ENCODE measurements at regions not wholly inside any gene's neighbourhood (a gene's known extent, or its start where the extent isn't known, plus 50 kb on each side); places are given as distances from the start of the nearest gene placed in this dataset.

DNA sequence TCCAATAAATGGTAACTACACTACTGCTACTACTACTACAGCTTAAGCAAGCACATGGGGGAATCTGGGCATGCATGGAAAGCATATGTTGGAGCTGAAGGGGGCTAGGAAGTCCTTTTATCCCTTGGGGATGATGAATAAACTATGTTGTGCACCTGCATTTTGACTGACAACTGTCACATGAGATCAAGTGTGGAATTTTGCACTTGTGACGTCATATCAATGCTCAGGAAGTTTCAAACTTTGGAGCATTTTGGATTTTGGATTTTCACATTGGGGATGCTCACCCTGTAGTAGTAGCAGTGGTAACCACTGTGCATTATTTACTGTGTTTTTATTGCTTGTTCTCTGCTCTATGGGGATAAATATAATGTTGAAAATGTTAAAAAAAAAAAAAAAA, 100.5 kb upstream of the SMAD1 start:
- no peak for DNase-seq
- Histone ChIP-seq H3K4me1 (no peaks in the 10 kb centered on the region), H3K27me3 (no peaks in the 10 kb centered on the region), H3K27ac (no peak overlapping the region), H3K9me3 (replicated peaks) (no peaks in the 10 kb centered on the region), H3K36me3 (no peaks in the 10 kb centered on the region), H3K4me3 (no peak overlapping the region)

DNA sequence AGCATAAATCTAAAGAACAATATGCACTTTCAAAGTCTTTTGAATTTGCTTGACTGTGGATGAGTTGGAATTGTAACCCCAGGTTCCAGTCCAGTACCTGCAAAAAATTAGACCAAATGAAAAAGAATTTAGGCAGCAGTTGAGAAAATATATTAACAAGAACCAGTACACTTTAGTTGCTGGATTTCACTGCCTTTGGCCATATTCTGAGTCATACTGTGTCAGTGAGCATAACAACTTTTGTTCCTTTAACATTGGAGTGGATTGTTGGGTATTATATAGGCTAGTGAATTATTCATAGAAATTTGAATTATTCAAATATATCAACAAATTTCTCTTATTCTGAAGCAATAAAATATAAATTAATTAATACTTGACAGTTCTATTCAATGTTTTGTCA, 101.5 kb upstream of the SMAD1 start:
- H3K4me1 ChIP-seq = no peaks in the 10 kb centered on the region
- H3K9me3 ChIP-seq (replicated peaks) = no peaks in the 10 kb centered on the region
- no peaks in the 10 kb centered on the region for H3K27me3 ChIP-seq
- H3K27ac ChIP-seq = no peak overlapping the region
- no peak overlapping the region for H3K4me3 ChIP-seq
- H3K36me3 ChIP-seq = no peaks in the 10 kb centered on the region
- no peak for DNase-seq

DNA sequence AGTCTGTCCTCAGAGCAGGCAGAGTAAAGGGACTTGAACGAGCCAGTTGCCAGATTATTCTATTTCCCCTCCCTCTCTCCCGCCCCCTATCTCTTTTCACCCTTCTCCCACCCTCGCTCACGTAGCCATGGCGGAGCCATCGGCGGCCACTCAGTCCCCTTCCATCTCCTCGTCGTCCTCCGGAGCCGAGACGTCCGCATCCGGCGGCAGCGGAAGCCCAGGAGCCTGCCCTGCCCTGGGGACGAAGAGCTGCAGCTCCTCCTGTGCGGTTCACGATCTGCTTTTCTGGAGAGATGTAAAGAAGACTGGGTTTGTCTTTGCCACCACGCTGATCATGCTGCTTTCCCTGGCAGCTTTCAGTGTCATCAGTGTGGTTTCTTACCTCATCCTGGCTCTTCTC, 106.2 kb upstream of the SMAD1 start:
- no peak for DNase-seq
- H3K9me3 ChIP-seq (replicated peaks) = no peaks in the 10 kb centered on the region
- no peak overlapping the region for H3K27ac ChIP-seq
- no peak overlapping the region for H3K4me3 ChIP-seq
- no peaks in the 10 kb centered on the region for H3K4me1 ChIP-seq
- no peaks in the 10 kb centered on the region for H3K27me3 ChIP-seq
- no peaks in the 10 kb centered on the region for H3K36me3 ChIP-seq

DNA sequence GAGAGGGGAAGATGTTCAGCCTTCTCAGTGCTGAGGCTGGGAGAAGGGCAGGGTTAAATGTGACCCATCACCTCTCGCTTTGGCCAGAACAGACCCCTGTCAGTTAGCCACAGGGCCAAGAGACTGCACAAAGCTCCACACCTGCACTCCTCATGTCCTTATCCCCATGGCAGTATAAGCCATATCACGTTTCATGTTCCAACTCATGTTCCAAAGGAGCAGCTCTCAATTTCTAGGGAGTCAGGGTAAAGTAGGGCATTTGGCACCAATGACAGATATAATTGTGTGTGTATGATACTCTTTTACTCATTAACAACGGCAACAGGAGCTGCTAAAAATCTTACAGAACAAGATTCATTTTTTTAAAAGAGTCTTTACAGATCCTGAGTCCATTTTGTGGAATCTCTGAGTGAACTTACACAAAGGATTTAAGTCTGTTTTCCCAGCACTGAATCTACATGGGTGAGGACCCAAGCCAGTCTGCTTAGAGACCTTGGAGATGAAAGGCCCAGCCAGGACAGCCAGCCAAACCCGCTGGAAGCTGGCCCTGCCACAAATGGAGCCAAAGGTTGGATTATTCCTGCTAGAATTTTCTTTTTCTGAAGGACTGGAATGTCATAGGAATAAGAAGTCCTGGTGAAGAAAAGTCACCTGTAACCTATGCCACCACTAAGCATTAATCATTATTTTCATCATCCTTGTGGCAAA, 129.1 kb upstream of the SMAD1 start:
- no peaks in the 10 kb centered on the region for H3K36me3 ChIP-seq
- H3K4me3 ChIP-seq = no peak overlapping the region
- no peaks in the 10 kb centered on the region for H3K4me1 ChIP-seq
- H3K27me3 ChIP-seq = no peaks in the 10 kb centered on the region
- no peak for DNase-seq
- no peaks in the 10 kb centered on the region for H3K9me3 ChIP-seq (replicated peaks)
- H3K27ac ChIP-seq = no peak overlapping the region

DNA sequence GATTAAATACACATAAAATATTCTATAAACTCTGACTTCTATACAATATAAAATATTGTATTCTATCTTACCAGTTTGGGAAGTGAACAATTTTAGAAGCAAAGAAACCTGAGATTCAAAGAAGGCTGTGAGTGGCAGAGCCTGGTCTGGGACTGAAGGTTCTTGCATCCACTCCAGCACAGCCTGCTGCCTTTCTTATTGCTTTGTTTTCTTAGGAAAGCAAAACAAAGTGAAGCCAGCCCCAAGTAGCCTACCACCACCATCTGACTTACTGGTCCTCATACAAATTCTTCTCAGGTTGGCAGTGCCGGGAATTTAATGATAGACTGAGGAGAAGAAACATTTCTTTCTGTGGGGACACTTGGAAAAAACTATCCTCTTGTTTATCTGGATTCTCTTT, 129.7 kb upstream of the SMAD1 start:
- Histone ChIP-seq H3K4me3 (no peak overlapping the region), H3K9me3 (replicated peaks) (no peaks in the 10 kb centered on the region), H3K27ac (no peak overlapping the region), H3K4me1 (no peaks in the 10 kb centered on the region), H3K36me3 (no peaks in the 10 kb centered on the region), H3K27me3 (no peaks in the 10 kb centered on the region)
- DNase-seq = no peak

DNA sequence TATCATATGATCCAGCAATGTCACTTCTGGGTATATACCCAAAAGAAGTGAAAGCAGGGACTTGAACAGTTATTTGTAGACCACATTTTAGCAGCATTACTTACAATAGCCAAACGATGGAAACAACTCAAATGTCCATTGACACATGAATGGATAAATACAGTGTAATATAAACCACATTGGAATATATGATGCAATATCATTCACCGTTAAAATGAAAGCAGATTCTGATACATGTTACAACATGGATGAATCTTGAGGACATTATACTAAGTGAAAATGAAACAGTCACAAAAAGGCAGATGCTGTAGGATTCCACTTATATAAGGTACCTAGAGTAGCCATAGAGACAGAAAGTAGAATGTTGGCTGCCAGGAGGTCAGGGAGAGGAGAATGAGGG, 130.5 kb upstream of the SMAD1 start:
- no peak for DNase-seq
- H3K36me3 ChIP-seq = no peaks in the 10 kb centered on the region
- H3K4me1 ChIP-seq = no peaks in the 10 kb centered on the region
- no peaks in the 10 kb centered on the region for H3K9me3 ChIP-seq (replicated peaks)
- H3K4me3 ChIP-seq = no peak overlapping the region
- no peaks in the 10 kb centered on the region for H3K27me3 ChIP-seq
- H3K27ac ChIP-seq = no peak overlapping the region

DNA sequence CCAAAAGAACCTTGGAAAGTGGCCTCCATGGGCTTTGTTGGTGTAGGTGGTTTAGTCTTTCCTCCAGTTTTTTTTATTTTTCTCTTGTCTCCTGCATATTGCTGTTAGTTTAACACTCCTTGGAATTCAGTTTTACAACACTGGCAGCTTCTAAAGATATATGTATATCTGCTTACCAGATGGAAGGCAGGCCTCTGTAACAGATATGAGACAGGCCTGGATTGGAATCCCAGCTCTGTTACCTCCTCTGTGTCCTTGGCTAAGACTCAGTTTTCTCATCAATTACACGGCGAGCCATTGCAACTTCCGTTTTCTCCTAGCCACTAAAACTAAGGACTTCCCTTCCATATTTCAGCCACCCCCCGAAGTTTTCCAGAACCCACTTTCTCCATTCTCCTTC, 133.4 kb upstream of the SMAD1 start:
- no peaks in the 10 kb centered on the region for H3K27me3 ChIP-seq
- no peak for DNase-seq
- no peaks in the 10 kb centered on the region for H3K9me3 ChIP-seq (replicated peaks)
- no peak overlapping the region for H3K4me3 ChIP-seq
- no peaks in the 10 kb centered on the region for H3K36me3 ChIP-seq
- no peaks in the 10 kb centered on the region for H3K4me1 ChIP-seq
- no peak overlapping the region for H3K27ac ChIP-seq

DNA sequence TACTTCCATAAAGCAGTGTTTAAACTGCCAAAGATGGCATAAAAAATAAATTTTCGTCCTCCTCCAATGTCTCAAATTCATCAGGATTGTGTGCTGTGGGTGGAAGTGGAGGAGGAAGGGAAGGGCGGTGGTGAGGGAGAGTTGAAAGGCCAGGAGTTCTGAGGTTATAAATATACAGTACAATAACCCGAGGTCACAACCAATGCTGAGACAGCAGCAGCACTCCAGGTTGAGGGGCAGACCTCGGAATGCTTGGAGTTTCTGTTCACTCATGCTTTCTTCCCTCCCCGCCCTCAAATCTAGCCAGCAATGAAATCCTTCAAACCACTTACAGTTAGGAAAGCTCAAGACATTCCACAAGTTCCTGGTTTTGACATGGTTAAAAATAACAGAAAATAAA, 134.0 kb upstream of the SMAD1 start:
- H3K36me3 ChIP-seq = no peaks in the 10 kb centered on the region
- no peak overlapping the region for H3K4me3 ChIP-seq
- H3K4me1 ChIP-seq = no peaks in the 10 kb centered on the region
- H3K9me3 ChIP-seq (replicated peaks) = no peaks in the 10 kb centered on the region
- no peak for DNase-seq
- no peaks in the 10 kb centered on the region for H3K27me3 ChIP-seq
- H3K27ac ChIP-seq = no peak overlapping the region

DNA sequence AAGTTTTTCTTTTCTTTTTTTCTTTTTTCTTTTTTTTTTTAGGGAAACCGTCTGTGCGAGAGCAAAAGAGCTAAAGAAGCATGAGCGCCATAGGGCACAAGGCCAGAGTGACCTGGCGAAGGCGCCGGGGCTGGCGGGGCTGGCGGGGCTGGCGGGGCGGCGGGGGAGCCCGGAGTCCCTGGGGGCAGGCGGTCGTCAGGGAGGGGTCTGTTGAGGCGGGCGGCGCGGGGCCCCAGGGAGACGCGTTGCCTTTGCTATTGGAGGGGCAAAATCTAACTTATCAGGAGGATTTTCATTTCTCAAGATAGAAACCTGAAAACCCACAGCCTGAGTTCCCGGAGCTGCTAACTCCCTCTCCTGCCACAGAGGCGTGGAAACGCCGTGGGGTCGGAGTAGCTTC, 135.6 kb upstream of the SMAD1 start:
- no peaks in the 10 kb centered on the region for H3K27me3 ChIP-seq
- H3K36me3 ChIP-seq = no peaks in the 10 kb centered on the region
- no peaks in the 10 kb centered on the region for H3K4me1 ChIP-seq
- no peaks in the 10 kb centered on the region for H3K9me3 ChIP-seq (replicated peaks)
- no peak overlapping the region for H3K4me3 ChIP-seq
- DNase-seq = no peak
- no peak overlapping the region for H3K27ac ChIP-seq

DNA sequence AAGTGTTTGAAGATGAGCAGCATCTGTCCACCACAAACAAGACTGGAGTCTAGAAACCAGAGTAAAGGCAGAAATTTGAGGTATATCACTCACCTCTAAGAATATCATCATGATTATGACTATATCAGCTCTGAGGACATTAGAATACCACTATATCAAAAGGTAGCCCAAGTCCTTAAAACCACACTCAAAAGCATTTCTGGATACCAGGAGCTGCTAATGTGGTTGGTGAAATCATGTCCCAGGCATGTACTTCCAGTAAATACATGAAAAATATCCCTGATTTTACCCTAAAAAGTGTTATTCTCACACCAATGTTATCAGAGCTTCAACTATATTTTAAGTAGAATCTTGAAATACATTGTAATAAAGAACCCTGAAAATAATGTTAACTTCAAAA, 136.3 kb upstream of the SMAD1 start:
- Histone ChIP-seq H3K27ac (no peak overlapping the region), H3K27me3 (no peaks in the 10 kb centered on the region), H3K4me1 (no peaks in the 10 kb centered on the region), H3K36me3 (no peaks in the 10 kb centered on the region), H3K9me3 (replicated peaks) (no peaks in the 10 kb centered on the region), H3K4me3 (no peak overlapping the region)
- DNase-seq = no peak

DNA sequence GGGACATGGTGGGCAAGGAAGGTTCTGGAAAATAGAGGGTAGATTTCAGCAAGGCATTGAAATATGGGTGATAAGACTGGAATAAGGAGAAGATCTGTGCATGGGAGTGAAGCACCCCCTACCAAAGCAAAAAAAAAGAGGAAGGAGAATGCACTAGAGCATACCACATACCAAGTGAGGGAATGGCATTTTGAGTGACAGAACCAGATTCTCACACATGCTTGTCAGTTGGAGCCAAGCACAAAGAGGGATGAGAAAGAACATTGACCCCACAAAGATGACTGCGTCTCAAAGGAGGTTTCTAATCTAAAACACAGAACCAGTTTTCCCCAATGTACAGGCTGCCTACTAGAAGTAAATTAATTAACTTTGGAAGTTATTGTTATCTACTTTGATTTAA, 140.3 kb upstream of the SMAD1 start:
- Histone ChIP-seq H3K27ac (no peak overlapping the region), H3K4me1 (no peaks in the 10 kb centered on the region), H3K27me3 (no peaks in the 10 kb centered on the region), H3K36me3 (no peaks in the 10 kb centered on the region), H3K9me3 (replicated peaks) (no peaks in the 10 kb centered on the region), H3K4me3 (no peak overlapping the region)
- no peak for DNase-seq

DNA sequence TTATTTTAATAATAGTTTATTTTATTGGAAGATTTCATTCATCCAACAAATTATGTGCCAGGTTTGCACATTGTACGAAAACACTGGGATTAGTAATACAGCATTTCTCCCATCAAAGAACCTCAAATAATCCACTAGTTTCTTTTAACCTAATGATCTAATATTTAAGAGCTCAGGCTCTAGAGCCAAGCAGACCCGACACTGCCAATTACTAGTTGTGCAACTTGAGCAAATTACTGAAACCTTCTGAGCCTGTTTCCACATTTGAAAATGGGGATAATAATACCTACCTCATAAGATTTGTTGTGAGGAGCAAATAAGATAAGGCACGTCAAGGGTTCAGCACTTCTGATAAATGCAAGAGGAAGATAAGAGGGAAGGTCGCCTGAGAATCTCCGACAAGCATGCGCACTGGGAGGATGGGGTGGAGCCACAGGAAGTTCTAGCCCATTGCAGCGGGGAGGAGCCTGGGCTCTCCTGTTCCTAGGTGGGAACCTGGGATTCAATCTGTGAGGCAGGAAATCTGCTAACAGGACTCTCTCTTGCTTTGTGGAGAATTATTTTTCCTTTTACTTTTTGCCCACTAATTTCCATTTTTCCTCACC, 141.5 kb upstream of the SMAD1 start:
- H3K4me3 ChIP-seq = no peak overlapping the region
- DNase-seq = no peak
- no peak overlapping the region for H3K27ac ChIP-seq
- no peaks in the 10 kb centered on the region for H3K36me3 ChIP-seq
- H3K4me1 ChIP-seq = no peaks in the 10 kb centered on the region
- H3K9me3 ChIP-seq (replicated peaks) = no peaks in the 10 kb centered on the region
- no peaks in the 10 kb centered on the region for H3K27me3 ChIP-seq

DNA sequence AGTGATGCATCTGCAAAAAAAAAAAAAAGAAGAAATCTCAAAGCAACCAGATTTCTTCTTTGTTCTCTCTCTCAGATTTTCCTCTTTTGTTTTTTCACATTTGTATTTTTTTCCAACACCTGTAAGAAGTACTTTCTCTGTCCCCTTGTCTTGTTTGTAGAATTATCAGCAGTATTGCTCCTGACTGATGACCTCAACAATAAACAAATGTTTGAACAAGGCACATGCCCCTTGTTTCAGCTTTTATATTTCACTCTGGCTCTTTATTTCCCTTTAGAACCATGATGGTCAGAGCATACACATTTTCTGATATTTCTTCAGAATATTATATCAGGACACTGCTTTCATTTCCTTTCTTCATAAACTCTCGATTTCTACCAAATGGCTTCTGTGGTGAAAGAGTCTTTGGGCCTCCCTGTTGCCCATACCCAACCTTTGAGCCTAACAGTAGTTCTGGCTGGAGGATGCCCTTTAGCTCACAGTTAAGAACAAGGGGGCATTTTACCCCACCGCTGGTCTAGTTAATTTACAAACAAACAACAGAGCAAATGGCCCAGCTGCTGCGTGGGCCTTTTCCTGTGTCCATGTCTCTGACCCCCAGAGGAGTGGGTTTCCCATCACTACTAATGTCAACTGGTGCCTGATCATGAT, 142.5 kb upstream of the SMAD1 start:
- Histone ChIP-seq H3K36me3 (no peaks in the 10 kb centered on the region), H3K4me1 (no peaks in the 10 kb centered on the region), H3K4me3 (no peak overlapping the region), H3K27ac (no peak overlapping the region), H3K9me3 (replicated peaks) (no peaks in the 10 kb centered on the region), H3K27me3 (no peaks in the 10 kb centered on the region)
- no peak for DNase-seq

DNA sequence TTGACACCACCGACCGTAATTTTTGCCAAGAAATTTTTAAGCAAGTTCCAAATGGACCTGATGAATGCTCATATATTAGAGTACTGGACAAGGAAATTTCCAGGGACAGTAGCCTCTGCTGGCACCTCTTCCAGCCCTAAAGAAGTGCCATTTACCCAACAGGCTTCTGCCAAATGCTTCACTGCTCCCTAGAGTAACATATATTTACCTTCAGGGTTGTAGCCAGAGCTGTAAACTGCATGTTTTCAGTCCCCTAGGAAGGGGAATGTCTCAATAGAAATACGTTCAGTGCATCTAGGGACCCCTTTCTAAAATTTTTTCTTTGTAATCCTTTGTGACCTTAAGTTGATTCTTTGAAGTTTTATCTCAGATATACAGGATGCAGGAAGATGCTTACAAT, 143.1 kb upstream of the SMAD1 start:
- H3K36me3 ChIP-seq = no peaks in the 10 kb centered on the region
- no peak for DNase-seq
- no peaks in the 10 kb centered on the region for H3K27me3 ChIP-seq
- no peaks in the 10 kb centered on the region for H3K4me1 ChIP-seq
- no peak overlapping the region for H3K4me3 ChIP-seq
- H3K9me3 ChIP-seq (replicated peaks) = no peaks in the 10 kb centered on the region
- H3K27ac ChIP-seq = no peak overlapping the region

DNA sequence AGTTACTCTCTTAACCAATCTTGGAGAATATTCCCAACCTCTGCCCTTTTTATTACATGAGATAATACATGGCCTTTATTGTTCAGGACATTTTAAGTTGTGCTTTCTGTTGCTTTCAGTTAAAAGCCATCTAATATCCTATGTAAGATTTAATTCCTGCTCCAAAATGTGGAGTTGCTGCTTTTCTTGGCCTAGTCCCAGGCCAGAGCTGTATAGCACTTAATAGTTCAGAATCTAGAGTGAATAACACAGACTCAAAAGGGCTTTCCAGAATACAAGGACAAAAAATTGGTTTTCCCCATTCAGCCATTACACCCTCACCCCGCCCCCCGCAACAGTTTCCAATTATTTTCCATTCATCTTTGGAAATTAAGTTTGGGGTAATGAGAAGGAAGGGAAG, 144.3 kb upstream of the SMAD1 start:
- DNase-seq = no peak
- H3K9me3 ChIP-seq (replicated peaks) = no peaks in the 10 kb centered on the region
- no peaks in the 10 kb centered on the region for H3K36me3 ChIP-seq
- no peaks in the 10 kb centered on the region for H3K27me3 ChIP-seq
- no peak overlapping the region for H3K4me3 ChIP-seq
- no peaks in the 10 kb centered on the region for H3K4me1 ChIP-seq
- H3K27ac ChIP-seq = no peak overlapping the region

DNA sequence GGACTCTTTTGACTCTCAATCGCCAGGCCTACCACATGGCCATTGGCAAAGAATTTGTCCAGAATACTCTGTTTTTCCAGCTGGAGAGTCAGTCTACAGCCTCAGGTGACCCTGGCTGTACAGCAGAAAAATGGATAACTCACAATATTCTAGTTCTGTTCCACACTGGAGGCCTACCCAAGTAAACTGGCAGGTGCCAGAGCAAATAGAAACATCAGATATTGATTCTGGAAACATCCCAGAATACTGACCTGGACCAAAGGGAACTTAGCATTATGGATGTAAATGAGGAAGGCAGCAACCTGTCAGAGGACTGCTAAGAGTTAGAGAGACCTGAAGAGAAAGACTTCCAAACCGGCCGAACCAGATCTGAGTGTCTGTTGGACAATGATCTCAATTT, 147.9 kb upstream of the SMAD1 start:
- H3K9me3 ChIP-seq (replicated peaks) = no peaks in the 10 kb centered on the region
- H3K27me3 ChIP-seq = no peaks in the 10 kb centered on the region
- H3K4me1 ChIP-seq = no peaks in the 10 kb centered on the region
- H3K4me3 ChIP-seq = no peak overlapping the region
- DNase-seq = no peak
- H3K36me3 ChIP-seq = no peaks in the 10 kb centered on the region
- H3K27ac ChIP-seq = no peak overlapping the region

All from SJCRH30 (cell line).